Large intestine (tissue), 3 donors: ENCODE measurements at regions not wholly inside any gene's neighbourhood (a gene's known extent, or its start where the extent isn't known, plus 50 kb on each side); places are given as distances from the start of the nearest gene placed in this dataset.

Experiments
- DNase-seq, 2 donors: peaks; one replicate each; pipeline versions ENCODE4 v3.0.0 to v3.0.0-alpha.2; 2013
- H3K27ac ChIP-seq: one replicate; pipeline ENCODE4 v1.5.1; 2013; ENCODE audit warnings: low read length
- H3K27me3 ChIP-seq: 2 replicates; pipeline ENCODE4 v1.6.1; 2013; ENCODE audit warnings: low read length; ENCODE audit not compliant: control insufficient read depth, insufficient read depth
- H3K36me3 ChIP-seq: 2 replicates; pipeline ENCODE4 v1.6.1; 2013; ENCODE audit warnings: low read length; ENCODE audit not compliant: control insufficient read depth, insufficient read depth
- H3K4me1 ChIP-seq: one replicate; pipeline ENCODE4 v1.6.1; 2013; ENCODE audit warnings: low read length; ENCODE audit not compliant: control insufficient read depth, insufficient read depth
- H3K4me3 ChIP-seq: one replicate; pipeline ENCODE4 v1.5.1; 2013; ENCODE audit warnings: low read length
- H3K9me3 ChIP-seq: one replicate; pipeline ENCODE4 v1.6.1; 2013; ENCODE audit warnings: mild to moderate bottlenecking, low read depth, low read length, moderate library complexity; ENCODE audit not compliant: control insufficient read depth
- WGBS: methylation state at CpG from one replicate; pipeline ENCODE4 v1.1.5; 2013; ENCODE audit warnings: low lambda C conversion rate; ENCODE audit not compliant: insufficient coverage; 5-methylcytosine and 5-hydroxymethylcytosine counted together

DNA sequence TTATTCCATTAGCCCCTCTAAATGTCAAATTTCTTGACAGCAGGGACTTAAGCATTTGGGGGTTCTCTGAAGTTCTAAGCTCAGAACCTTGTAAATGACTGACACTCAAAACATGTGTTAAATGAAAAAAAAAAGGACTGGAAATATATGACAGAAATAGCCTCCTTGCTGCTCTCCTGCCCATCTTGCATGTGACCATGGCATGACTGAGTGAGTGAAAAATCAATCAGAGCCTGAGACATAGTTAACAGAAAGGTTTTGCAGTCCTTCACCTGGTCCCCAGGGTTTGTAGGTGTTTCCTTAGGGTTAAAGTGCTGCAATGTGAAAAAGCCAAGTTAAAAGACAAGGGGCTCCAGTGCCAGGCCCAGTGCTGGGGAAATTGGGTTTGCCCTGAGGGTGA is 168.1 kb downstream of the ZBTB18 start:
- no peaks in the 10 kb centered on the region for H3K4me1 ChIP-seq
- peaks cover 2% of the 10 kb centered on the region for H3K27me3 ChIP-seq
- no peaks in the 10 kb centered on the region for H3K36me3 ChIP-seq
- H3K27ac ChIP-seq: no peak overlapping the region
- no peak for DNase-seq
- no peak overlapping the region for H3K4me3 ChIP-seq
- no peaks in the 10 kb centered on the region for H3K9me3 ChIP-seq

DNA sequence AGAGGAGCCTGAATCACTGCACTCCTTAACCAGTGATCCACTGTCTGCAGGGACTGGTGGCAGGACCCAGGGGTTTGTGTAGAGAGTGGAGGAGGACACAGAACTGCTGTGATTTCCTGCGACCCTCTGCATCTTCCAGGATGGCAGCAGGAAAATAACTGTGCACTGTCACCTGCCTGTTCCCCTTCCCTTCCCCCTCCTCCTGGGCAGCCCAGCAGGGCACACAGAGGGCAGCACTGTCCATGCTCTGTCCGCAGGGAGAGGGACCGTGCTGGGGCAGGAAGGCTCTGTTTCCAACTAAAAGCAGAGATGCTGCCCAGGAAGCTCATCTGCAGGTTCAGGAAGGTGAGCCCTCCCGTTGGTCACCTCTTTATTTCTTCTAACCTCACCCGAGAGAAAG is 168.7 kb downstream of the ZBTB18 start:
- H3K27ac ChIP-seq: no peak overlapping the region
- no CpG with 5 or more reads among the region's 5 CpGs for WGBS
- H3K4me3 ChIP-seq: no peak overlapping the region
- no peaks in the 10 kb centered on the region for H3K9me3 ChIP-seq
- no peak for DNase-seq
- peaks cover 2% of the 10 kb centered on the region for H3K27me3 ChIP-seq
- H3K36me3 ChIP-seq: no peaks in the 10 kb centered on the region
- H3K4me1 ChIP-seq: no peaks in the 10 kb centered on the region

DNA sequence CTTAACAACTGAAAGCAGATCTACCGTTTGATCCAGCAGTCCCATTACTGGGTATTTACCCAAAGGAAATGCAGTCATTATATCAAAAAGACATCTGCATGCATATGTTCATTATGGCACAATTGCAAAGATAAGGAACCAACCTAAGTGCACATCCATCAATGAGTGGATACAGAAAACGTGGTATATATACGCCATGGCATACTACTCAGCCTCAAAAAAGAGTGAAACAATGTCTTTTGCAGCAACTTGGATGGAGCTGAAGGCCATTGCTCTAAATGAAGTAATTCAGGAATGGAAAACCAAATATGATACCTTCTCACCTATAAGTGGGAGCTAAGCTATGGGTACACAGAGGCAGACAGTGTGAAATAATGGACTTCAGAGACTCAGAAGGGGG is 169.3 kb downstream of the ZBTB18 start:
- Histone ChIP-seq H3K27ac (no peak overlapping the region), H3K9me3 (no peaks in the 10 kb centered on the region), H3K4me1 (no peaks in the 10 kb centered on the region), H3K4me3 (no peak overlapping the region), H3K36me3 (no peaks in the 10 kb centered on the region), H3K27me3 (peaks cover 2% of the 10 kb centered on the region)
- 100% methylated on average over 1 of the region's 3 CpGs for WGBS
- no peak for DNase-seq

DNA sequence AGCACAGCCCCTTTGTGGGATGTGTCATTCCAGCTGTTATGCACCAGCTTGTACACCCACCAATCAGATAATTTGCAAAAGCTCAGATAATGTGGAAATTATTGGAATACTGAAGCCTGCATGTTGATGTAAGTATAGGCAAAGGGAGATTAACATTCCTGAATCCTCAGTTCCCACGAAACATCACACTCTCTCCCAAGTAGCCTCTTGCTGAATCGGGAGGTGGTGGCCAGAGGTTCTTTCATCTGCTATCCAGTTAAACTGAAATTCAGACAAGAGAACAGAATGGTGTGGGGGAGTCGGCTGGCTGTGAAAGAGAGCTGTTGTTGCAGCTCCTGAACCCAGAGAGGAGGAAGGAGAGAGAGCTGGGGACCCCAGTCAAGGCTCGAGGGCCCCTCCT is 170.9 kb downstream of the ZBTB18 start:
- H3K27me3 ChIP-seq: peaks cover 2% of the 10 kb centered on the region
- no peaks in the 10 kb centered on the region for H3K9me3 ChIP-seq
- WGBS: no CpG with 5 or more reads among the region's 4 CpGs
- DNase-seq: no peak
- H3K27ac ChIP-seq: no peak overlapping the region
- H3K36me3 ChIP-seq: no peaks in the 10 kb centered on the region
- H3K4me3 ChIP-seq: no peak overlapping the region
- no peaks in the 10 kb centered on the region for H3K4me1 ChIP-seq

DNA sequence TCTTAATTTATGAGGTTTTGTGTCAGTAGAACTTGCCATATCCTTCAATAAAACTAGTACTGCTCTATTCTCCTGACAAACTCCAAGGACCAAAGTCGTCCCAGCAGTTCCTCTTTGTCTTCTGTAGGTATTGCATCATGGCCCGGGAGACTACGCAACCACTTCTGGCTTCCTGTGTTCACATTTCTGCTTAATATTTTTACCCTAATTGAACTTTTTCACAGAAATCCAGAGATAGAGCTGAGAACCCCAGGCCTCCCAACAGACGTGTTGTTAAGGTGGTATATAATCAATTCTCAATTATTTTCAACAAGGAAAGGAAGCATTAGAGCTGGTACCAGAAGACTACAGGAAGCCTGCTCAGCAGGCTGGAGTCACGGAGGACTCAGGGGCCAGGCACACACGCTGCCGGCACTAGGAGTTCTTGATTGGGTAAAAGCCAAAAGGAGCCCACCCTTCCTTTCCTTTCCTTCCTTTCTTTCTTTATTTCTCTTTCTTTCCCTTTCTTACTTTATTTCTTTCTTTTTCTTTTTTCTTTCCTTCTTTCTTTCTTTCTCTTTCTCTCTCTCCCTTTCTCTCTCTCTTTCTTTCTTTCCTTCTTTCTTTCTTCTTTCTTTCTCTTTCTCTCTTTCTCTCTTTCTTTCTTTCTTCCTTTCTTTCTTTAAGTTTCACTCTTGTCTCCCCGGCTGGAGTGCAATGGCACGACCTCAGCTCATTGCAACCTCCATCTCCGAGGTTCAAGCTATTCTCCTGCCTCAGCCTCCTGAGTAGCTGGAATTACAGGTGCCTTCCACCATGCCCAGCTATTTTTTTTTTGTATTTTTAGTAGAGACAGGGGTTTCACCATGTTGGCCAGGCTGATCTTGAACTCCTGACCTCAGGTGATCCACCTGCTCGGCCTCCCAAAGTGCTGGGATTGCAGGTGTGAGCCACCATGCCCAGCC is 173.7 kb downstream of the ZBTB18 start:
- Histone ChIP-seq H3K27me3 (peaks cover 2% of the 10 kb centered on the region), H3K27ac (no peak overlapping the region), H3K4me1 (no peaks in the 10 kb centered on the region), H3K9me3 (no peaks in the 10 kb centered on the region), H3K36me3 (no peaks in the 10 kb centered on the region), H3K4me3 (no peak overlapping the region)
- DNase-seq: no peak
- 98% methylated on average over 6 of the region's 11 CpGs for WGBS

DNA sequence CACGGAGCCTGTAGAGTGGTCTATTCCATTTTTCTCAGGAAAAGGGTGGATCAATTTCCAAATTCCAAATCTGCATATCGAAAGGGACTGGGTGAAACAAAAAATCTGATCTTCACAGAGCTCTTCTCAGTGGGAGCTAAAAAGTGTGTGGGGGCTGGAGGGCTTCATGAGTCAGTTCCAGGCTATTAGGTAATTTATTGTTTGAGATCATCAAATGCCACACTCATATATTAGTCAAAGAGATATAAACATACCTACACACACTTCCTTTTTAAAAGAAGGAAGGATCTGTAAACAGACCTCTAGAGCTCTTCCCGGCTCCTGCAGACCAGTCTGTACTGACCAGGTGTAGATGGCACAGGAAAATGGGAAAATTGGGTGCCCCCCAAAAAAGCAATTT is 175.4 kb downstream of the ZBTB18 start:
- H3K4me1 ChIP-seq: no peaks in the 10 kb centered on the region
- no peak for DNase-seq
- no peaks in the 10 kb centered on the region for H3K36me3 ChIP-seq
- H3K4me3 ChIP-seq: no peak overlapping the region
- no peak overlapping the region for H3K27ac ChIP-seq
- peaks cover 7% of the 10 kb centered on the region for H3K27me3 ChIP-seq
- no CpG with 5 or more reads among the region's 3 CpGs for WGBS
- no peaks in the 10 kb centered on the region for H3K9me3 ChIP-seq

DNA sequence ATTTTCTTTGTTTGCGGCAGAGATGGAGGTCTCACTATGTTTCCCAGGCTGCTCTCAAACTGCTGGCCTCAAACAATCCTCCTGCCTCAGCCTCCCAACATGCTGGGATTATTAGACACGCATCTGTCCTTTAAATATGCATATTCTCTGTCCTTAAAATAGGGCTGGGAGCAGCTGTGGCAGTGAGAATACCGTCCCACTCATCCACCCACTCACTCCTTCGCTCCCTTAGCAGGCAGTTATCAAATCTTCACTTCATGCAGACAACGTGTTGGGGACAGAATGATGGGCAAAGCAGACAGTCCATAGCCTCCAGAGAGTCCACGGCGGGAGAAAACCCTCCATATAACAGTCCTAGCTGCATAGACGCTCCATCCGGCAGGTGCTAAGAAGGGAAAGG is 179.4 kb downstream of the ZBTB18 start:
- Histone ChIP-seq H3K9me3 (no peaks in the 10 kb centered on the region), H3K27me3 (peaks cover 5% of the 10 kb centered on the region), H3K4me3 (no peak overlapping the region), H3K4me1 (no peaks in the 10 kb centered on the region), H3K36me3 (no peaks in the 10 kb centered on the region), H3K27ac (no peak overlapping the region)
- no peak for DNase-seq
- no CpG with 5 or more reads among the region's 9 CpGs for WGBS

DNA sequence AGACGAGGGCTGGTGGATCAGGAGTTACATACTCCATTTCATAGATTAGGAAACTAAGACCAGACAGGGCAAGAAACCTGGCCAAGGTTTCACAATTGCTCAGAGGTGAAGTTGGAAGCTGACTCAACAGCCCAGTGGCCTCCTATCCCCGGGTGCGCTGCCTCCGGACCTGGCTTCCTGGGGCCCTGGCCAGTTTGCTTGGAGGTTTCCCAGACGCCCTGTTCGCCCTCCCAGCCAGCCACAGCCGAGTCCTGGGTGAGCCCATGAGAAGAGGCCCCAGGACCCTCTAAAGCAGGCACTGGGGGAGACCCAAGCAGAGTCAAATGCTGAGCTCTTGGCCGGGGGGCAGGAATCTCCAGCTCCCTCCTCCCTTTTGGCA is 180.1 kb downstream of the ZBTB18 start:
- Histone ChIP-seq H3K4me3 (no peak overlapping the region), H3K9me3 (no peaks in the 10 kb centered on the region), H3K27me3 (peaks cover 5% of the 10 kb centered on the region), H3K4me1 (no peaks in the 10 kb centered on the region), H3K36me3 (no peaks in the 10 kb centered on the region), H3K27ac (no peak overlapping the region)
- no peak for DNase-seq
- no CpG with 5 or more reads among the region's 8 CpGs for WGBS

DNA sequence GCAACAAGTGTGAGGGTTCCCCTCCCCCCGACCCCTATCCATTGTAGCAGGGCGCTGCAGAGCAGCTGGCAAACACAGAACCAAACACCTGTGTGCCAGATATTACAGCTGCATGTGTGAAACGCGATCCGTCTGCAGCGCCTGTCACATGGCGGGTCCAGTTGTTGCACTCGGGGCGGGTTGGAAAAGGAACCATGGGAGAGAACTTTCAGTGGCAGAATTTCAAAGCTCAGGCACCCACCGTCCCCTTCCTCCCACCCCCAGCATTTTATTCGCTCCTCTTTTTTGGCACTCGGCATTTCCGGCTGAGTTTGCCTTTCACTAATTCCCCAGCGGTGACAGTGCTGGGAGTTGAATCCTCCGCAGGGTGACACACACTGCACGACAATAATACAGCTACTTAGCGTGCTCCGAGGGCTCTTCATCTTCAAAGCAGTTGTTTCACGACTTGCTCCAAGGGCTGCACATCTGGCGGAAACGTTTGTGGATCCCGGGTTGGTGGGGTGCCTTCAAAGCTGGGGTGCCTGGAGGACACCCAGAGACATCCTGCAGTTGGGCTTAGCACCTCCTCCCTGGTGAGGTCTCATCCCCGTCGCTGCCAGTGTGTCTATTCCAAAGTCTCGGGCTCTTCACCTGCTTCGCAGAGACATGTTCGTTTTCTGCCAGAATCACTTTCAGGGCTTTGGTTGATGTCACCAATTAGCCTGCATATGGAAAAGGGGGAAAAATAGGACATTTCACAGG is 180.7 kb downstream of the ZBTB18 start:
- DNase-seq: peak in 1 of 2 donors; percentile 38
- Histone ChIP-seq H3K4me1 (no peaks in the 10 kb centered on the region), H3K9me3 (no peaks in the 10 kb centered on the region), H3K27ac (no peak overlapping the region), H3K27me3 (peaks cover 5% of the 10 kb centered on the region), H3K36me3 (no peaks in the 10 kb centered on the region), H3K4me3 (no peak overlapping the region)
- WGBS: no CpG with 5 or more reads among the region's 27 CpGs

DNA sequence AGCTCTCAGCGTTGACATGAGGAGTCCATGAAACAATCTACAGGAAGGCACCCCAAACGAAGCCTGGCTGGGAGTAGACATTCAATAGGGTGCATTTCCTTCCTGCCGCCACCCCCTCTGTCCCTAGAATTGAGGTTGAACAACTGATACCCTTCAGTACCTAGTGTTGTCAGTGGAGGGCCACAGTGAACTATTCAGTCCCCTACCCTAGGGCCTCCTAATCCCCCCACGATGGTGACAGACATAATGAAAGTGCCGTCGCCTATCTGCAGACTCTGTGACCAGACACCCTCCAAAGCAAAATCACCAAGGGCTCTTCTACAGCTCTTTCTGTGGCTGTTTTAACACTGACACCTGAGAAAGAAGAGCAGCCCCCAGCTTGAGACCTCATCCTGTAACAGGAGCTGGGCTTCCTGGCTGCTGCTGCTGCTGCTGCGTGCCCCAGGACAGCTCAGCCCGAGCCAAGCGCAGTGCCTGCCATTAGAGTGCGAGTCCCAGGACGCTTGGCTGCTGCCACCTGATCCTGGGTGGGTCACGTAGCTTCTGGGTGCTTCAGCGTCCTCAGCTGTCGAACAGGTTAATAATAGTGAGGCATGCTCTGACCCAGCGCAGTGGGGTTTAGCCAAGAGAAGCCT is 183.0 kb downstream of the ZBTB18 start:
- no peak overlapping the region for H3K27ac ChIP-seq
- no peaks in the 10 kb centered on the region for H3K4me1 ChIP-seq
- WGBS: no CpG with 5 or more reads among the region's 15 CpGs
- DNase-seq: no peak
- H3K9me3 ChIP-seq: no peaks in the 10 kb centered on the region
- no peak overlapping the region for H3K4me3 ChIP-seq
- peaks cover 5% of the 10 kb centered on the region for H3K27me3 ChIP-seq
- no peaks in the 10 kb centered on the region for H3K36me3 ChIP-seq
